WERI-Rb-1 (cell line): ENCODE measurements at regions not wholly inside any gene's neighbourhood (a gene's known extent, or its start where the extent isn't known, plus 50 kb on each side); places are given as distances from the start of the nearest gene placed in this dataset.

Experiments
- DNase-seq: peaks from one replicate; pipeline ENCODE4 v3.0.0-alpha.2; 2020
- H3K27ac ChIP-seq: fragments of 250-450 bp; sonication (Bioruptor Pico); 2 replicates; pipeline ENCODE4 v1.5.1; 2020; ENCODE audit warnings: mild to moderate bottlenecking, moderate library complexity
- H3K27me3 ChIP-seq: fragments of 250-450 bp; sonication (Bioruptor Pico); 2 replicates; pipeline ENCODE4 v1.5.1; 2021; ENCODE audit warnings: mild to moderate bottlenecking, low read depth, moderate library complexity; ENCODE audit not compliant: insufficient read depth, severe bottlenecking
- H3K36me3 ChIP-seq: fragments of 250-450 bp; sonication (Bioruptor Pico); 2 replicates; pipeline ENCODE4 v1.5.1; 2020; ENCODE audit warnings: mild to moderate bottlenecking, moderate library complexity
- H3K4me3 ChIP-seq: 2 replicates; pipeline ENCODE4 v1.5.1; 2011; ENCODE audit warnings: low read depth, mild to moderate bottlenecking, control low read depth, low read length
- H3K9me3 ChIP-seq: fragments of 250-450 bp; sonication (Bioruptor Pico); 2 replicates; pipeline ENCODE4 v1.5.1; 2021; ENCODE audit warnings: mild to moderate bottlenecking, moderate library complexity; ENCODE audit not compliant: severe bottlenecking
- TF ChIP-seq, protein P1 (sequence below): IDR thresholded peaks from 2 replicates; pipeline ENCODE4 v1.5.1; 2011; ENCODE audit warnings: low read depth, mild to moderate bottlenecking, control low read depth, inconsistent platforms, low read length

GRCh38 chr13:40087091-40088002, 431.9 kb downstream of the COG6 start:
- Histone ChIP-seq H3K27me3 (no peaks in the 10 kb centered on the region), H3K36me3 (no peaks in the 10 kb centered on the region), H3K27ac (no peak overlapping the region), H3K9me3 (no peaks in the 10 kb centered on the region), H3K4me3 (no peak overlapping the region)
- TF ChIP-seq, protein P1, sequence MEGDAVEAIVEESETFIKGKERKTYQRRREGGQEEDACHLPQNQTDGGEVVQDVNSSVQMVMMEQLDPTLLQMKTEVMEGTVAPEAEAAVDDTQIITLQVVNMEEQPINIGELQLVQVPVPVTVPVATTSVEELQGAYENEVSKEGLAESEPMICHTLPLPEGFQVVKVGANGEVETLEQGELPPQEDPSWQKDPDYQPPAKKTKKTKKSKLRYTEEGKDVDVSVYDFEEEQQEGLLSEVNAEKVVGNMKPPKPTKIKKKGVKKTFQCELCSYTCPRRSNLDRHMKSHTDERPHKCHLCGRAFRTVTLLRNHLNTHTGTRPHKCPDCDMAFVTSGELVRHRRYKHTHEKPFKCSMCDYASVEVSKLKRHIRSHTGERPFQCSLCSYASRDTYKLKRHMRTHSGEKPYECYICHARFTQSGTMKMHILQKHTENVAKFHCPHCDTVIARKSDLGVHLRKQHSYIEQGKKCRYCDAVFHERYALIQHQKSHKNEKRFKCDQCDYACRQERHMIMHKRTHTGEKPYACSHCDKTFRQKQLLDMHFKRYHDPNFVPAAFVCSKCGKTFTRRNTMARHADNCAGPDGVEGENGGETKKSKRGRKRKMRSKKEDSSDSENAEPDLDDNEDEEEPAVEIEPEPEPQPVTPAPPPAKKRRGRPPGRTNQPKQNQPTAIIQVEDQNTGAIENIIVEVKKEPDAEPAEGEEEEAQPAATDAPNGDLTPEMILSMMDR = no peak
- no peak for DNase-seq

DNA sequence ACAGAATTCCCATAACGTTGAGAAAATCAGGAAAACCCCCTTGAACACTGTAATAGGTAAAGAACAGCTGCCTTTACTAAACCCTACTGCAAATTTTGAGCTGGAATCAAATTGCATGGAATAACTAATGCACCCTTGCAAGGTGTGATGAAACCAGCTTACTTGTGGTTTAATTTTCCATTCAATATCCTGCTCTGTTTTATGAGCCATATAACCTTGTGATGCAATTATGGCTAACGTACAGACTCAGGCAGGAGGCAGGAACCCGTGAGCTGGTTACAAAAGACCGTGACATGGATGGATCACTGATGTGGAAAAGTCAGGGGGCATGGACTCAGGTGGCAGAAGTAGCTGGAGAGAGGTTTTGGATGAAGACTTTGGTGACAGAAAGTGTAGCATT, 438.6 kb downstream of the COG6 start:
- Histone ChIP-seq H3K4me3 (no peak overlapping the region), H3K27ac (no peak overlapping the region), H3K27me3 (no peaks in the 10 kb centered on the region), H3K36me3 (no peaks in the 10 kb centered on the region), H3K9me3 (no peaks in the 10 kb centered on the region)
- TF ChIP-seq, protein P1 = no peak
- DNase-seq = no peak

DNA sequence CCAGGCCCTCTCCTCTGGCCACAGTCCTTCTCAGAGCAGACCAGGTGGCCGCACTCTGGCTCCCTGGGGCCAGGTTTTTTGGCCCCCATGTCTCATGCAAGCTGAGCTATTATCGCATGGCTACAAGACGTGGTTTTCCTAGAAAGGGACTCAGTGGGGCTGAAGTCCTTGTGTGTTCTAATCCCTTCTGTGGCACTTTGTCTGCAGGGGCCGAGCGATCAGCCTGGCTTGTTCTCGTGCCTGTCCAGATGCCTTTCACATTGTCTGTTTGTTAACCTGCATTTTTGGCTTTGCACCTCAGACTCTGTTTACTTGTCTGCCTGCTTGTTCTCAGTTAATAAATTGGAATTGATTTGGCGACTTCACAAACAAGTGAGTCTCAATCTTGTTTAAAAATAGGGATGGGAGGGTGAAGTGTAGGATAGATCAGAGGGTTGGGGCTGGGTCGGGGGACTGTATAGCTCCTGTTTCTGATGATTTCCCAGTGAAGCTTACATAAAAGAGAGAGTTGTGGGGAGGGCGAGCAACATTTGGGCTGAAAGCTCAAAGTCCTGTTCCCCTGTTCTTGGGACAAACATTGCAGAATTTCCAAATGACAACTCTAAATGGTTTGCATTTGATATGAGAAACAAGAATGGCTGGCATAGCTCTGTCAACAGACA, 440.4 kb downstream of the COG6 start:
- no peaks in the 10 kb centered on the region for H3K27me3 ChIP-seq
- H3K4me3 ChIP-seq = no peak overlapping the region
- no peak for DNase-seq
- no peaks in the 10 kb centered on the region for H3K9me3 ChIP-seq
- TF ChIP-seq, protein P1 = no peak
- no peaks in the 10 kb centered on the region for H3K36me3 ChIP-seq
- H3K27ac ChIP-seq = no peak overlapping the region

DNA sequence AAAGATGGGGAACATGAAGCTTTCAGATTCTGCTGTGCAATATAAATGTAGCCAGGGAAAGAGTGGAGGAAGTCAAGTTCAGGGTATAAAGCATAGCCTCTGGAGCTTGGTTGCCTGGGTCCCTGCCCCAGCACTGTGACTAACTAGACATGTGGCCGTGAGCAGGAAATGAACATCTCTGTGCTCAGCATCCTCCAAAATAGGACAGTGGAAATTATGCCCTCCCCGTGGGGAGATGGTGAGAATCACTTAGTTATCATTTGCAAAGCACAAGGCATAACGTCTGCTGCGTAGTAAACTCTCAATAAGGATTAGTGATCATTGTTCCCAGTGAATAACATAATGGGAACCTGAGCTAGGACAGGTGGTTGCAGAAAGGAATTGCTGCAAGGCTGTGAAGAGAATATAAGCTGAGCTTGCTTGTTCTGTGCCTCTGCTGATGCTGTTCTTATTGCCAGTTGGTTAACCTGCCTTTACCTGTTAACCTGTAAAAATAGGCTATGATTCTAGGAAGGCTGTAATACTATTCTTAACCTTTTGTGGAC, 441.0 kb downstream of the COG6 start:
- Histone ChIP-seq H3K27me3 (no peaks in the 10 kb centered on the region), H3K36me3 (no peaks in the 10 kb centered on the region), H3K9me3 (no peaks in the 10 kb centered on the region), H3K27ac (no peak overlapping the region), H3K4me3 (no peak overlapping the region)
- no peak for DNase-seq
- TF ChIP-seq, protein P1 = no peak

- no peak overlapping the region for H3K27ac ChIP-seq
- TF ChIP-seq, protein P1 = no peak
- no peaks in the 10 kb centered on the region for H3K9me3 ChIP-seq
- no peaks in the 10 kb centered on the region for H3K36me3 ChIP-seq
- no peak overlapping the region for H3K4me3 ChIP-seq
- no peaks in the 10 kb centered on the region for H3K27me3 ChIP-seq
- DNase-seq = no peak
Measured at GRCh38 chr13:40098246-40098645, 442.8 kb downstream of the COG6 start.
